ENCODE measurements at regions not wholly inside any gene's neighbourhood (a gene's known extent, or its start where the extent isn't known, plus 50 kb on each side); places are given as distances from the start of the nearest gene placed in this dataset.

DNA sequence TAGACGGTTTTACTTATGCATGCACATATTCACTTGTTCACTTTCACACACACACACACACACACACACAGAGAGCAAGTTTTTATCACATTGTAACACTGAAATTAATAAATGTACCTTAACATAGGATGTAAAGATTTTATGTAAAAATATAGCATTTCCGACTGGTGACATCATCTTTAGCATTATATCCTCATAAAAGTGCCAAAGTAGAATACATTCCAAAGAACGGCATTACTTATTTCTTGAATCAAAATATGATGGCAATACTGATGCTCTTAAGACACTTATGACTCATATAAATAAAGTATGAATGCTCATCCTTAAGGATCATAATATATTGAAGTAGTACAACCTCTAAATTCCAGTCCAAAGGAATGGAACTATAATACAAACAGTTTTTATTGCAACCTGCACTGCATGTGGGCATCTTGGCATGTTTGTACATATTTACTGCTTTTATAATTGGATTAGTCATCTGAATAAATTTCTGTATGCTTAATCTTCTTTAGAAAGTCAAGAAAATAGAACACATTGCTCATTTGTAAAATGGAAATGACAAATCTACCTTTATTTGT, 290.0 kb upstream of the SEMA3A start:
- TF ChIP-seq, protein P1, sequence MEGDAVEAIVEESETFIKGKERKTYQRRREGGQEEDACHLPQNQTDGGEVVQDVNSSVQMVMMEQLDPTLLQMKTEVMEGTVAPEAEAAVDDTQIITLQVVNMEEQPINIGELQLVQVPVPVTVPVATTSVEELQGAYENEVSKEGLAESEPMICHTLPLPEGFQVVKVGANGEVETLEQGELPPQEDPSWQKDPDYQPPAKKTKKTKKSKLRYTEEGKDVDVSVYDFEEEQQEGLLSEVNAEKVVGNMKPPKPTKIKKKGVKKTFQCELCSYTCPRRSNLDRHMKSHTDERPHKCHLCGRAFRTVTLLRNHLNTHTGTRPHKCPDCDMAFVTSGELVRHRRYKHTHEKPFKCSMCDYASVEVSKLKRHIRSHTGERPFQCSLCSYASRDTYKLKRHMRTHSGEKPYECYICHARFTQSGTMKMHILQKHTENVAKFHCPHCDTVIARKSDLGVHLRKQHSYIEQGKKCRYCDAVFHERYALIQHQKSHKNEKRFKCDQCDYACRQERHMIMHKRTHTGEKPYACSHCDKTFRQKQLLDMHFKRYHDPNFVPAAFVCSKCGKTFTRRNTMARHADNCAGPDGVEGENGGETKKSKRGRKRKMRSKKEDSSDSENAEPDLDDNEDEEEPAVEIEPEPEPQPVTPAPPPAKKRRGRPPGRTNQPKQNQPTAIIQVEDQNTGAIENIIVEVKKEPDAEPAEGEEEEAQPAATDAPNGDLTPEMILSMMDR (conservative IDR thresholded peaks at IDR 0.05 in 1 of 2, IDR thresholded peaks at IDR 0.05 in 1 of 2; ENCODE audit: extremely low read depth in 1 of 2, insufficient read depth in 1 of 2, low read depth in 1 of 2, low read length in 2 of 2): no peak
- TF ChIP-seq EZH2 (IDR thresholded peaks at IDR 0.05; ENCODE audit: borderline replicate concordance, low read length): no peak
